SK-N-SH (cell line): ENCODE measurements at regions not wholly inside any gene's neighbourhood (a gene's known extent, or its start where the extent isn't known, plus 50 kb on each side); places are given as distances from the start of the nearest gene placed in this dataset.

Experiments
- CTCF ChIA-PET: fragments of 300-600, 350-600 bp; formaldehyde crosslinking; extraction: SDS; loops from one replicate; lab custom pipeline; 2021; lab: Yijun Ruan, JAX
- POLR2A ChIA-PET: fragments of 350-600 bp; sonication (Branson Sonifier 250); formaldehyde crosslinking; extraction: SDS; loops from one replicate; lab custom pipeline; 2020; ENCODE audit warnings: antibody characterized with exemption, inconsistent platforms; lab: Yijun Ruan, JAX
- DNase-seq: peaks from one replicate; pipeline ENCODE4 v3.0.0; 2012
- H2AFZ ChIP-seq: fragments of 200-600 bp; sonication (generic); 2 replicates; pipeline ENCODE4 v1.8.1; 2016; ENCODE audit warnings: antibody characterized with exemption, mild to moderate bottlenecking, low read depth
- H3F3A ChIP-seq: fragments of 200-600 bp; sonication (generic); replicated peaks from 2 replicates; pipeline ENCODE3; 2016; ENCODE audit warnings: antibody characterized with exemption, mild to moderate bottlenecking; ENCODE audit not compliant: insufficient read depth
- H3K27ac ChIP-seq, 2 experiments: fragments of 200-500 bp in 1 of 2; fragments of 200-600 bp in 1 of 2; sonication (Bioruptor generic) in 1 of 2; sonication (generic), shearing (Covaris generic) in 1 of 2; 2 replicates each; pipeline versions ENCODE4 v1.5.1 to v1.6.1; 2014 to 2016; ENCODE audit warnings: low read depth in 2 of 2, inconsistent platforms in 1 of 2, low read length in 1 of 2, mild to moderate bottlenecking in 1 of 2, mixed read lengths in 1 of 2
- H3K27me3 ChIP-seq: fragments of 200-600 bp; sonication (generic), shearing (Covaris generic); 2 replicates; pipeline ENCODE4 v1.6.1; 2016; ENCODE audit warnings: mixed run types; ENCODE audit not compliant: insufficient read depth
- H3K36me3 ChIP-seq, 2 experiments: fragments of 200-500 bp in 1 of 2; fragments of 200-600 bp in 1 of 2; sonication (Bioruptor generic) in 1 of 2; sonication (generic) in 1 of 2; replicated peaks in 1 of 2; 2 replicates each; pipeline versions ENCODE3 to v1.5.1; 2014 to 2016; ENCODE audit warnings: low read length in 1 of 2, mild to moderate bottlenecking in 1 of 2; ENCODE audit not compliant: insufficient read depth in 2 of 2, control insufficient read depth in 1 of 2
- H3K4me1 ChIP-seq, 2 experiments: fragments of 200-500 bp in 1 of 2; fragments of 200-600 bp in 1 of 2; sonication (Bioruptor generic) in 1 of 2; sonication (generic), shearing (Covaris generic) in 1 of 2; 2 replicates each; pipeline versions ENCODE4 v1.5.1 to v1.6.1; 2014 to 2016; ENCODE audit warnings: low read depth in 1 of 2, low read length in 1 of 2, mixed run types in 1 of 2; ENCODE audit not compliant: insufficient read depth in 2 of 2, control insufficient read depth in 1 of 2
- H3K4me2 ChIP-seq: fragments of 200-600 bp; sonication (generic), shearing (Covaris generic); 2 replicates; pipeline ENCODE4 v1.6.1; 2017; ENCODE audit warnings: mixed run types
- H3K4me3 ChIP-seq, 2 experiments: fragments of 200-500 bp in 1 of 2; fragments of 200-600 bp in 1 of 2; sonication (Bioruptor generic) in 1 of 2; sonication (generic), shearing (Covaris generic) in 1 of 2; 2 replicates each; pipeline versions ENCODE4 v1.5.1 to v1.8.1; 2014 to 2016; ENCODE audit warnings: low read depth in 2 of 2, inconsistent platforms in 1 of 2, low read length in 1 of 2, mild to moderate bottlenecking in 1 of 2, mixed read lengths in 1 of 2, moderate library complexity in 1 of 2
- H3K79me2 ChIP-seq: fragments of 200-600 bp; sonication (generic); 2 replicates; pipeline ENCODE4 v1.8.1; 2017; ENCODE audit warnings: mild to moderate bottlenecking; ENCODE audit not compliant: insufficient read depth
- H3K9ac ChIP-seq: fragments of 200-600 bp; sonication (generic); 2 replicates; pipeline ENCODE4 v1.6.1; 2017; ENCODE audit warnings: mixed run types
- H3K9me2 ChIP-seq: fragments of 200-600 bp; sonication (generic); 2 replicates; pipeline ENCODE4 v1.6.1; 2017; ENCODE audit warnings: mixed run types
- H3K9me3 ChIP-seq: fragments of 200-600 bp; sonication (generic); 2 replicates; pipeline ENCODE4 v1.6.1; 2017; ENCODE audit warnings: mixed run types, mild to moderate bottlenecking, moderate library complexity
- H4K20me1 ChIP-seq: fragments of 200-600 bp; sonication (generic); 2 replicates; pipeline ENCODE4 v1.6.1; 2017; ENCODE audit warnings: mild to moderate bottlenecking, mixed run types; ENCODE audit not compliant: insufficient read depth
- FOXJ3 ChIP-seq: sonication (generic); formaldehyde crosslinking; IDR thresholded peaks from 2 replicates; pipeline ENCODE4 v1.5.1; 2020; ENCODE audit warnings: mild to moderate bottlenecking, missing genetic modification reagents
- FOXM1 ChIP-seq: IDR thresholded peaks from 2 replicates; pipeline ENCODE4 v1.4.0; 2012; ENCODE audit warnings: low read depth, mild to moderate bottlenecking
- GABPA ChIP-seq: IDR thresholded peaks from 2 replicates; pipeline ENCODE4 v1.4.0; 2012; ENCODE audit warnings: low read depth, mild to moderate bottlenecking
- JUND ChIP-seq: IDR thresholded peaks from 2 replicates; pipeline ENCODE4 v1.4.0; 2012
- MAX ChIP-seq: IDR thresholded peaks from 2 replicates; pipeline ENCODE4 v1.4.0; 2012; ENCODE audit warnings: low read depth
- MEF2A ChIP-seq: IDR thresholded peaks from 2 replicates; pipeline ENCODE4 v1.4.0; 2012; ENCODE audit warnings: low read depth, borderline replicate concordance
- MXI1 ChIP-seq: IDR thresholded peaks from 2 replicates; pipeline ENCODE4 v1.6.1; 2012; ENCODE audit warnings: mild to moderate bottlenecking, low read depth, low read length, improper control_type of control experiment
- NFIC ChIP-seq: IDR thresholded peaks from 2 replicates; pipeline ENCODE4 v1.4.0; 2012; ENCODE audit warnings: borderline replicate concordance
- NRF1 ChIP-seq: IDR thresholded peaks from 2 replicates; pipeline ENCODE4 v1.6.1; 2012; ENCODE audit warnings: low read depth, mild to moderate bottlenecking, low read length
- RAD21 ChIP-seq: IDR thresholded peaks from 2 replicates; pipeline ENCODE4 v1.6.1; 2012; ENCODE audit warnings: mild to moderate bottlenecking, low read length
- RFX5 ChIP-seq: IDR thresholded peaks from 2 replicates; pipeline ENCODE4 v1.6.1; 2012; ENCODE audit warnings: mild to moderate bottlenecking, improper control_type of control experiment, low read length
- RXRA ChIP-seq: IDR thresholded peaks from 2 replicates; pipeline ENCODE4 v1.4.0; 2012; ENCODE audit warnings: low read depth, mild to moderate bottlenecking, borderline replicate concordance
- SIN3A ChIP-seq: IDR thresholded peaks from 2 replicates; pipeline ENCODE4 v1.6.1; 2012; ENCODE audit warnings: low read depth, mild to moderate bottlenecking, low read length, moderate library complexity, borderline replicate concordance
- SMC3 ChIP-seq: IDR thresholded peaks from 2 replicates; pipeline ENCODE4 v1.6.1; 2012; ENCODE audit warnings: low read depth, low read length, improper control_type of control experiment
- TCF12 ChIP-seq: IDR thresholded peaks from 2 replicates; pipeline ENCODE4 v1.4.0; 2012
- TEAD4 ChIP-seq: IDR thresholded peaks from 2 replicates; pipeline ENCODE4 v1.4.0; 2012; ENCODE audit warnings: mild to moderate bottlenecking, borderline replicate concordance; ENCODE audit not compliant: insufficient read depth
- YY1 ChIP-seq: IDR thresholded peaks from 2 replicates; pipeline ENCODE4 v1.4.0; 2012; ENCODE audit warnings: low read depth, mild to moderate bottlenecking
- WGBS: methylation state at CpG from one replicate; pipeline ENCODE4 v1.1.6; 2017; ENCODE audit warnings: low lambda C conversion rate; 5-methylcytosine and 5-hydroxymethylcytosine counted together
- TF ChIP-seq, protein P1 (sequence below): IDR thresholded peaks from 2 replicates; pipeline ENCODE4 v1.4.0; 2012; ENCODE audit warnings: low read depth, borderline replicate concordance
- TF ChIP-seq, protein P2 (sequence below): fragments of 200-600 bp; sonication (generic); IDR thresholded peaks from 2 replicates; pipeline ENCODE4 v1.6.1; 2017; ENCODE audit warnings: antibody characterized with exemption, mild to moderate bottlenecking, moderate library complexity
- TF ChIP-seq, protein P3 (sequence below): IDR thresholded peaks from 2 replicates; pipeline ENCODE4; 2012

GRCh38 chr18:68215931-68216330 lies 499.0 kb downstream of the TMX3 start:
- no peak for DNase-seq
- POLR2A ChIA-PET: no interaction called here
- no peaks in the 10 kb centered on the region for H3K9me2 ChIP-seq
- no peaks in the 10 kb centered on the region for H3K79me2 ChIP-seq
- no peak overlapping the region for H3K27ac ChIP-seq
- no peaks in the 10 kb centered on the region; a peak in 1 of 4 replicates for H3K4me1 ChIP-seq
- no peak overlapping the region for H3K9ac ChIP-seq
- H3K27me3 ChIP-seq: no peaks in the 10 kb centered on the region
- no peak for TF ChIP-seq GABPA
- no peak for TF ChIP-seq RFX5
- no peak for TF ChIP-seq YY1
- TF ChIP-seq RXRA: no peak
- no peak for TF ChIP-seq MEF2A
- TF ChIP-seq FOXJ3: no peak
- TF ChIP-seq SIN3A: no peak
- no peak for TF ChIP-seq JUND
- TF ChIP-seq NRF1: no peak
- no peak for TF ChIP-seq TCF12
- no peak for TF ChIP-seq SMC3
- TF ChIP-seq MAX: no peak
- TF ChIP-seq, protein P1, sequence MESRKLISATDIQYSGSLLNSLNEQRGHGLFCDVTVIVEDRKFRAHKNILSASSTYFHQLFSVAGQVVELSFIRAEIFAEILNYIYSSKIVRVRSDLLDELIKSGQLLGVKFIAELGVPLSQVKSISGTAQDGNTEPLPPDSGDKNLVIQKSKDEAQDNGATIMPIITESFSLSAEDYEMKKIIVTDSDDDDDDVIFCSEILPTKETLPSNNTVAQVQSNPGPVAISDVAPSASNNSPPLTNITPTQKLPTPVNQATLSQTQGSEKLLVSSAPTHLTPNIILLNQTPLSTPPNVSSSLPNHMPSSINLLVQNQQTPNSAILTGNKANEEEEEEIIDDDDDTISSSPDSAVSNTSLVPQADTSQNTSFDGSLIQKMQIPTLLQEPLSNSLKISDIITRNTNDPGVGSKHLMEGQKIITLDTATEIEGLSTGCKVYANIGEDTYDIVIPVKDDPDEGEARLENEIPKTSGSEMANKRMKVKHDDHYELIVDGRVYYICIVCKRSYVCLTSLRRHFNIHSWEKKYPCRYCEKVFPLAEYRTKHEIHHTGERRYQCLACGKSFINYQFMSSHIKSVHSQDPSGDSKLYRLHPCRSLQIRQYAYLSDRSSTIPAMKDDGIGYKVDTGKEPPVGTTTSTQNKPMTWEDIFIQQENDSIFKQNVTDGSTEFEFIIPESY: no peak
- no peak for TF ChIP-seq FOXM1
- TF ChIP-seq, protein P2, sequence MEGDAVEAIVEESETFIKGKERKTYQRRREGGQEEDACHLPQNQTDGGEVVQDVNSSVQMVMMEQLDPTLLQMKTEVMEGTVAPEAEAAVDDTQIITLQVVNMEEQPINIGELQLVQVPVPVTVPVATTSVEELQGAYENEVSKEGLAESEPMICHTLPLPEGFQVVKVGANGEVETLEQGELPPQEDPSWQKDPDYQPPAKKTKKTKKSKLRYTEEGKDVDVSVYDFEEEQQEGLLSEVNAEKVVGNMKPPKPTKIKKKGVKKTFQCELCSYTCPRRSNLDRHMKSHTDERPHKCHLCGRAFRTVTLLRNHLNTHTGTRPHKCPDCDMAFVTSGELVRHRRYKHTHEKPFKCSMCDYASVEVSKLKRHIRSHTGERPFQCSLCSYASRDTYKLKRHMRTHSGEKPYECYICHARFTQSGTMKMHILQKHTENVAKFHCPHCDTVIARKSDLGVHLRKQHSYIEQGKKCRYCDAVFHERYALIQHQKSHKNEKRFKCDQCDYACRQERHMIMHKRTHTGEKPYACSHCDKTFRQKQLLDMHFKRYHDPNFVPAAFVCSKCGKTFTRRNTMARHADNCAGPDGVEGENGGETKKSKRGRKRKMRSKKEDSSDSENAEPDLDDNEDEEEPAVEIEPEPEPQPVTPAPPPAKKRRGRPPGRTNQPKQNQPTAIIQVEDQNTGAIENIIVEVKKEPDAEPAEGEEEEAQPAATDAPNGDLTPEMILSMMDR: no peak
- no peak overlapping the region for H2AFZ ChIP-seq
- no peaks in the 10 kb centered on the region for H3F3A ChIP-seq
- CTCF ChIA-PET: no interaction called here
- no peak overlapping the region for H3K4me3 ChIP-seq
- H3K9me3 ChIP-seq: no peaks in the 10 kb centered on the region
- H3K4me2 ChIP-seq: no peak overlapping the region
- H4K20me1 ChIP-seq: no peaks in the 10 kb centered on the region
- 85% methylated on average over 4 of the region's 4 CpGs for WGBS
- no peaks in the 10 kb centered on the region for H3K36me3 ChIP-seq

- no peaks in the 10 kb centered on the region for H3K9me3 ChIP-seq
- no peaks in the 10 kb centered on the region for H3K36me3 ChIP-seq
- no peak overlapping the region for H3K4me3 ChIP-seq
- 0 out of 4 replicates have a peak, but pooled peaks cover 0 to 7% of the 10 kb centered on the region in 2 experiments for H3K4me1 ChIP-seq
- H4K20me1 ChIP-seq: no peaks in the 10 kb centered on the region
- DNase-seq: no peak
- POLR2A ChIA-PET: no interaction called here
- 82% methylated on average over 5 of the region's 5 CpGs for WGBS
- H2AFZ ChIP-seq: no peak overlapping the region
- no peak overlapping the region for H3K27ac ChIP-seq
- no peaks in the 10 kb centered on the region for H3K27me3 ChIP-seq
- no peak overlapping the region for H3K9ac ChIP-seq
- TF ChIP-seq FOXJ3: no peak
- TF ChIP-seq, protein P3, sequence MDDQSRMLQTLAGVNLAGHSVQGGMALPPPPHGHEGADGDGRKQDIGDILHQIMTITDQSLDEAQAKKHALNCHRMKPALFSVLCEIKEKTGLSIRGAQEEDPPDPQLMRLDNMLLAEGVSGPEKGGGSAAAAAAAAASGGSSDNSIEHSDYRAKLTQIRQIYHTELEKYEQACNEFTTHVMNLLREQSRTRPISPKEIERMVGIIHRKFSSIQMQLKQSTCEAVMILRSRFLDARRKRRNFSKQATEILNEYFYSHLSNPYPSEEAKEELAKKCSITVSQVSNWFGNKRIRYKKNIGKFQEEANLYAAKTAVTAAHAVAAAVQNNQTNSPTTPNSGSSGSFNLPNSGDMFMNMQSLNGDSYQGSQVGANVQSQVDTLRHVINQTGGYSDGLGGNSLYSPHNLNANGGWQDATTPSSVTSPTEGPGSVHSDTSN: no peak
- TF ChIP-seq, protein P1: no peak
- no peak for TF ChIP-seq NRF1
- no peak for TF ChIP-seq MXI1
- no peak for TF ChIP-seq RAD21
- TF ChIP-seq NFIC: no peak
- TF ChIP-seq TEAD4: no peak
- H3F3A ChIP-seq: peaks cover 3% of the 10 kb centered on the region
- H3K79me2 ChIP-seq: no peaks in the 10 kb centered on the region
- no peaks in the 10 kb centered on the region for H3K9me2 ChIP-seq
- no peak overlapping the region for H3K4me2 ChIP-seq
- CTCF ChIA-PET: interaction anchor here (0.6 kb wide), 1 partner anchor 908 kb away, joined by 3 read pairs; no protein-coding TSS in a partner anchor
These were observed 528.9 kb downstream of the TMX3 start for GRCh38 chr18:68186039-68186438.
